ENCODE measurements at regions not wholly inside any gene's neighbourhood (a gene's known extent, or its start where the extent isn't known, plus 50 kb on each side); places are given as distances from the start of the nearest gene placed in this dataset.

DNA sequence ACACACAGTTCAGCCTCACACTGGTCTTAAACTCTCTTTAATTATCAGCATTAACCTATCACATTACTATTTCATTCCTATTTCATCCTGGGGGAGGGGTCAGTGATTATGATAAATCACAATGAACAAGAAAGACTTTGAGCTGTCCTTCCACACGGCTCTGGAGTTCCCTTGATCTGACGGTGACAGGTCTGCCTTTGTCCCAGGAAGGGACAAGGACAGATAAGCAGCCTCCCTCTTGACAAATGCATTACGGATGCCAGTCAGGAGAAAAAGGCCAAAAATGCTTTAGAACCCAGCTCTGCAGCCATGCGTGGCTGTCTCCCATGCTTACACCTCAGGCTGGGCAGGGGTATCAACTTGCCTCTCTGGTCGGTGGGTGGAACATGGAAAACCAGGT is 281.7 kb downstream of the BCL11A start:
- no peak for TF ChIP-seq ZNF274 (IDR thresholded peaks at IDR 0.05; ENCODE audit: low read depth, low read length)
- TF ChIP-seq YY1 (IDR thresholded peaks at IDR 0.05; ENCODE audit: insufficient read depth, insufficient read length) = no peak
- TF ChIP-seq SUZ12 (IDR thresholded peaks at IDR 0.05; ENCODE audit: extremely low read depth, insufficient read depth, insufficient read length) = no peak
